GM19328 (cell line): ENCODE measurements at regions not wholly inside any gene's neighbourhood (a gene's known extent, or its start where the extent isn't known, plus 50 kb on each side); places are given as distances from the start of the nearest gene placed in this dataset.
A peak's percentile ranks its signal among the peaks of the same experiment; 100 is the strongest.

Experiments used
- ATAC-seq: cut with Tn5 transposase; IDR thresholded peaks from one replicate; pipeline ENCODE4 v1.9.1; 2021; ENCODE audit warnings: mild to moderate bottlenecking, moderate library complexity; ENCODE audit not compliant: unreplicated experiment

DNA sequence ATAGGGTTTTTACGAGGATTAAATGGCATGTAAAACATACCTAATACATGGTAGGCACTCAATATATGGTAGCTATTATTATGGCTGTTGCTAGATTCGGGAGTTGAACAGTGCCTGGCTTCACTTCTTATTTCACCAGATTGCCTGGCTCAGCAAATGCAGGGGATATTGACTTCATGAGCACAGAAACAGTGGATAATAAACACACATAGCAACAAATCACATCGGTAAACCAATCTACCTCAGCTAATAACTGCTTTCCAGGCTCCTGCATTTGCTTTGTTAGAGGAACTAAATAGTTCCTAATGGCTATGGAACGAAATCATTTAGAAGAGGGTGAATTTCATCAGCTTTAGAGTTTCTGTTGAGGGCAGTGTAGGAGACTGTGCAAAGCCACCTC lies 105.2 kb upstream of the TMCC3 start:
- no peak for ATAC-seq

- no peak for ATAC-seq
These were observed 104.3 kb upstream of the TMCC3 start for GRCh38 chr12:94754653-94755052.

DNA sequence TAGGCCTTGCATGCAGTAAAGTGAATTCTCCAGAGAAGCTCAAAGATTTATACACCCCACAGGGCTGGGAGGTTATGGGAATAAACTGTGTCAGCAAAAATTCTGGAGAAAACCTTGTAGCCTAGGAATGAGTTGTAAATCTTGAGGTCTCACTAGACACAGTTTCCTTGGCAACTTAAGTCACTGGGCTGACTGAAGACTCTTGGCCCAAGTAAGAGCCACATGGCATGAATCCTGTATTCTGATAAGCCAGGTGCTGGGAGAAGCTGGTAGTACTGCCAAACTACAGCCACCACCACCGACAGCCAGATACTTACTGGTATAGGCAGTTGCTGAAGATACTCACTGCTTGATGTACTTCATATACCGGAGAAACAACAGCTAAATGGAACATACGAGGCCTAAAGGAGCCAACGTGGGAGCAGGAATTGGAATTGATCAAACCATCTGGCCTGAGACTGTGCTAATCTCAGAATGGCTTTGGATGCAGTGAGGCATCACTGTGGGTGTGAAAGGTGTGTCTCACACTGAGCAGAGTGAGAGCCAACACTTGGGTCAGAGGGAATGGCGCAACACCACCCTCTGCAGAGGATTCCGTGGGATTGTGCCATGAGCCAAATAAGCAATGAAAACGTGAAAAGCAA lies 102.8 kb upstream of the TMCC3 start:
- ATAC-seq = no peak

GRCh38 chr12:94750864-94751263 lies 100.5 kb upstream of the TMCC3 start:
- no peak for ATAC-seq

DNA sequence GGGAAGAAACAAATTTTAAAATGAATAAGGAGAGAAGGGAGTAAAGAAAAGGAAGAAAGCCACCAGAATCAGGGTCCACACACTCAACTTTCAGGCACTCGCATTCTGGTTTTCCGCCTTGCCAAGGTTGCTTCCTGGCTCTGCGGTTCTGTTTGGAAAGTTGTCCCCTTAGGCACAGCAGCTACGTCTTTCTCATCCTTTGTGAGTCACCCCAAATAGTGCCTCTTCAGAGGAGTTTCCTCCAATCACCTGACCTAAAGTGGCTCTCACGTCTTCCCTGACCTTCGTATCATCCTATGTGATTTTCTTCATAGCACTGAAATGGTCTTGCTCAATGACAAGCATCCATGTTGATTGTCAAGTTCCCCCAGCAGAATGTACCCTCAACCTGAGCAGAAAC lies 99.5 kb upstream of the TMCC3 start:
- no peak for ATAC-seq

DNA sequence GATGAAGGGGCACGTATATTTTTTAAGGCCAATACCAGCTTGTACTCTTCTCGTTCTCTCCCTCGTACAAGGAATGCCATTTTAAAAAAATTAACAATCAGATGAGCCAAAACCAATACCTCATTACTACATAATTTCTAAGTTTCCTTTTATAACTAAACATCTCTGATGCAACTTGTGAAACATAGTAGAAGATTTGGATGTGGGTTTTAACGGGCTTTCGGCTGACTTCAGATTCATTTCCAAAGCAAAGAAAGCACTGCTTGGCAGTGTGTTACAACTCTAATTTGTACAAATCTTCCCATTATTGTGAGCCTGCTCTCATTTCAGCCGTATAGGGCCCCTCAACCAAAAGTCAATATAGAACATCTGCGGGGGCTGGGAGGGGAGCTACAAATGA lies 99.1 kb upstream of the TMCC3 start:
- no peak for ATAC-seq

DNA sequence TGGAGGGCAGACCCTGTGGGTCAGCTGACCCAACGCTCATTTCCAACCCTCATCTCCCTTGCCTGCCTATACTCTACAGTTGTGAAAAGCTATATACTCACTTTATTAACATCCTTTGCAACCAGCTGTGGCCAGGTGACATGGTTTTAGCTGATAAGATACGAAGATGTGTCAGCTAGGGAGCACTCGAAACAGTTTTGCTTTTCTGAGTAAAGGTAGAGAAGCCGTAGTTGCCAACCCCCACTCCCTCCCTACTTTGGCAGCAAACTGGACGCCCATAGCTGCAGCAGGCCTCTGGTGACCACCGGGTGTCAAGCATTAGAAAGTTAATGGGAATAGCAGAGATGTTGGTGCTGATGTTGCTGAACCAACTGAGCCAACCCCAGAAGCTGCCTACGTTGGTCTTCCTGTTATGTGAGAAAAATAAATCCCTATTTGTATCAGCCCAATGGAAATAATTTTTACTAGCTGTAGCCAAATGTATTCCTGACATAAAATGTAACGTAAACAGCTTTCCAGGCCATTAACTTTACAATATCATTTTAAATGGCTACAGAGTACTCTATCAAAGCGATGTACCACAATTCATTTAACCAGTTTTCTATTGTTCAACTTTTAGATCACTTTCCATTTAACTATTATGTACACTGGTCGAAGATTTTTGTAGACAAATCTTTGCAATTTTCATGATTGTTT lies 98.5 kb upstream of the TMCC3 start:
- ATAC-seq = no peak

- ATAC-seq = no peak
These were observed 95.2 kb upstream of the TMCC3 start for GRCh38 chr12:94745562-94745961.

DNA sequence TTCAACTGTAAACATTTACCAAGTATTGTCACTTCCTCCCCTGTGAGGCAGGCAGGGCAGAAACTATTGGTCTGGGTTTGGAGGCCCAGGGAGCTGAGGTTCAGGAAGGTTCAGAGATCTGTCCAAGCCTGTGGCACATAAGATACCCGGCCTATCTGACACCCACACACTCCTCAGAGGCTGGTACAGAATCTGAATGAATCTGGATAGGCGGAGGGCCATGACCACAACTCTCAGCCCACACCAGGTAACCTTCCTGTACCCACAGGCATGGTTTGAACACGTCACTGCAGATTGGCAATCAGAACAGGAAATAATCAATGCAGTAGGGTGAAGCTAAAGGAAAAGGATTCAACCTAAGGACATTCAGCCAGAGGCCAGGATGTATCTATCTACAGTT lies 92.8 kb upstream of the TMCC3 start:
- no peak for ATAC-seq

DNA sequence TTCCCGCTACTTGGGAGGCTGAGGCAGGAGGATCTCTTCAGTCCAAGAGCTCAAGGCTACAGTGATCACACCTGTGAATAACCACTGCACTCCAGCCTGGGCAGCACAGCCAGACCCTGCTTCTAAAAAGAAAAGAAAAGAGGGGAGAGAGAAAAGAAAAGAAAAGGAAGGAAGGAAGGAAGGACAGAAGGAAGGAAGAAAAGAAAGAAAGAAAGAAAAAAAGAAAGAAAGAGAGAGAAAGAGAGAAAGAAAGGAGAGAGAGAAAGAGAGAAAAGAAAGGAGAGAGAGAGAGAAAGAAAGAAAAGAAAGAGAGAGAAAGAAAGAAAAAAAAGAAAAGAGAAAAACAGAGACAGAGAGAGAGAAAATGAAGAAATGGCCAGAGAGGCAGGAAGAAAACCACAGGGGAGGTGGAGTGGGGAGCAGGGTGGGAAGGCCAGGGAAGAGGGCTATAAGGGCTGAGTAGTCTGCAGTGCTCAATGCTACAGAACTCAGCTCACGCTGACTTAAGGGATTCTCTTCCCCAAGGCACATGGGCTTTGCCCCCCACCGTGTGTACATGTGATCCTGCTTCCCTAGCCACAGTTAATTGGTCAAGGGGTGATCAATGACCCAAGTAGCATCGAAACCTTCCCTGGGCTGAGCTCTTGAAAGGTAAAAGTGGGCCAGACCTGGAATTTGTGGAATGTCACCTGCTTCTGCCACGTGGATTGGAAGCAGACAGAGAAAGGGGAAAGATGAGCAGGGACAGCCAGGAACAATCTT lies 90.4 kb upstream of the TMCC3 start:
- ATAC-seq = no peak

DNA sequence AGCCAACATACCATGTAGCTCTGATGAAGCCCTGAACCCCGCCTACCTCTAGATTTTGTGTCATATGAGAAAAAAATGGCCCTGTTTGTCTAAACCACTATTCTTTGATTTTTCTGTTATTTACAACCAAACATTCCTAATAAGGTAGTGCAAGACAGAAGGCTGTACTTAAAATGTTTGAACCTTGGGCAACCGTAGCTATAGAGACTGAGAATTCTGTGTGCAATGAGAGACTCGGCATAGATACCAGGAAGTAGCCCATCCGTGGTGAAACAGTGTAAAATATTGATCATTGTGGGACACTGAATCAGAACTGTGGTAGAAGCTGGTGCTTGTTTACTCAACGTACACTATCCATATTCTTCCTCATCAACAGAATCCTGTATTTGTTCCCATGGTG lies 86.5 kb upstream of the TMCC3 start:
- ATAC-seq = no peak

DNA sequence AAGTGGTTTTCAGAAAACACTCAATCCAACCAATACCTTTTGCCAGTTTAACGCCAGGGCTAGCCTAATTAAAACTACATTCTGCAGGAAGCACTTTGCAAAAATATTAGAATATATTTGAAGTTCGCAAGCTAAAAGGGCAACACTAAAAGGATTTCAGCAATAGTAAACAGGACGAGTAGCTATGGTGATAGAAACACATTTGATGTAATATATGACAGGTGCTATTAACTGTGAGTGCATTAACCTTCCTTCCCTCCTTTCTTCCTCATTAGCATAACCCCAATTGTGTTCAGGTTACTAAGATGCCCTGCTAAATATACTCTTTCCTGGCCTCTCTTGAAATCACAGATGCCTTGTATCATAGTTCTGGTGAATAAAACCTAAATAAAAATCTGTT lies 85.6 kb upstream of the TMCC3 start:
- no peak for ATAC-seq

DNA sequence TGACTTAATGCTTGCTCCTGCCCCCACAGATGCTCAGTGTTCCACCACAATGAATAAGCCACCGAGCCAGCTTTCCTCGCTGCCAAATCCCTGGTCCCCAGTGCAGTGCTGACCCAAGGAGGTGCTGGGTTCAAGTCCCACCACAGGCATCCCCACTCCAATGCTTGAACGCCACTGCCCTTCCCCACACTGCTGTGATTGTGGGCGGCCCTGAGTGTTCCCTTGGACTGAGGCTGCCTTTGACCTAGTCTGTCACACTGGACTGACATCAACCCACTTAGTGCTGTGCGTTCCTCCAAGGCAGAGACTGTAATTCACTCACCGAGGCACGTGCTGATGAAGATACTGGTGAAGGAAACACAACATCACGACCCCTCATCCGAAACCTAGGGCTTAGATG lies 83.4 kb upstream of the TMCC3 start:
- no peak for ATAC-seq

GRCh38 chr12:94732367-94732990 lies 82.1 kb upstream of the TMCC3 start:
- ATAC-seq = no peak

GRCh38 chr12:94731733-94732360 lies 81.5 kb upstream of the TMCC3 start:
- ATAC-seq = no peak

- ATAC-seq = no peak
These were observed 80.5 kb upstream of the TMCC3 start for GRCh38 chr12:94730847-94731246.

DNA sequence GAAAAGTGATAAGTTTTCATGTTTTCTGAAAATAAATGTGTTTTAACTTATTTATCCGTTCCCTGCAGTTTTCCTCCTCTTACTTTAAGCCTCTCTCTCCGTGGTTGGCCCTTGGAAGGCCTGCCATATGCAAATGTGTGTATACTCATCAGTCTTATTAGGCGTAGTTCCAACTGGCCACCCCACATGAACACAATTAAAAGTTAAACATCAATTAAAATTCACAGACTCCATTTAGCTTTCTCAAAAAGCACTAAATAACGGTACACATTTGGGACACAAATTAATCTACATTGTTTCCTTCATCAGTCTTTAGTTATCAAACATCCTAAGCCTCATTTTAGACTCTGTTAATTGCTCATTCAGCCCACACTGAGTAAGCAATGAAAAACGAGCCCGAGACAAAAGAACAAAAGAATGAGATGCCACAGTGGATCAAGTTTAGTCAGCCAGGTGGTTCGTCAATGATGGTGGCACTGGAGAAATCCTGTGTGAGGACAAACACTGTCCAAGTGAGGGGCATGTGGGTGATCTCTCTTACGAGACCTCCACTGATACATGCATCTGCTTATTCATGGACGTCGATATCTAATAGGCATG lies 76.0 kb upstream of the TMCC3 start:
- no peak for ATAC-seq

DNA sequence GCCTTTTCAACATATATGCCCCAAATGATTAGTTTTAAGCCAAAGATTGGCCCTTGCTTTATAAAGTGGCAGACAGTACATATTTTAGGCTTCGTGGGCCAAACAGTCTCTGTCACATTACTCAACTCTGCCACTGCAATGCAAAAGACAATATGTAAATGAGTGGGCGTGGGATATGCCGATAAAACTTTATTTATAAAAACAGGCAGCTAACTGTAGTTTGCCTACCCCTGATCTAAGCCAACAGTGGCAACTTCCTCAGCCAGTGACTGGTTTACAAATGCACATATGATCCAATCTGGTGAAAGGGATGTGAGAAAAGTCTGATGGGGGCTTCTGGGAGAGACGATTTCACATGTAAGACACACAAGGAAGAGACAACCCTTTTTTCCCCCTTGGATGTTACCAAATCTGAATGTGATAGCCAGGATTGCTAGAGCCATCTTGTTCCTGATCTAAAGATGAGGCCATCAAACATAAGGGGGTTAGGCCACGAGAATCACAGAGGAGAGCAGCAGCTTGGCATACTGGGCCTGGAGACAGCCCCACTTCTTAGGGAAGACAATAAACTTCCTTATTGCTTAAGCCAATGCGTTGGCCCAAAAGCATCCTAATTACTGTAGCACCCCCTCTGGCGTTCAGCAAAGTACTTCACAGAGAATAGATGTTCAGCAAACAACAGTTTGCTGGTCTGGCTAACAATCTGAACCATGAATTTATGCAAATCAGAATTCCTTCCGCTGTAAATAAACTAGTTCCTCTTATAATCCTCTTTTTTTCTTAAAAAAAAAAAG lies 75.2 kb upstream of the TMCC3 start:
- no peak for ATAC-seq

DNA sequence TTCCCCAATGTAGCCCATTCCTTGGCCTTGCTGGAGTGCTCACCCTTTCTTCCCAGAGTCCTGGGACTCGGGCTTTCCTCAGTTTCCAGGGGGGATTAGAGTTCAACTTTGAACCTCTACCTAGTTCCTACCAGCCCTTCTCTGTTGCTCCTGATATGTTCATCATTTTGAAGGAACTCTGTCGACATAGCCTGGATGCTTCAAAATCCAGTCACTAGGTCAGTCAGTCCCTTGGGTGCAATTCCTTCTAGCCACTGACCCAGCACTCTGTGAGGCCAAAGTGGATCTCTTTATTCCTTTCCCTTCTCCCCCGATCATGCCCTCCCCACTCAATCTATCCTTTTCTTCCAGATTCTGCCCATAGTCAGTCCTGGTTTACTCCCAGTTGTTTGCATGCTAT lies 72.3 kb upstream of the TMCC3 start:
- ATAC-seq = no peak

DNA sequence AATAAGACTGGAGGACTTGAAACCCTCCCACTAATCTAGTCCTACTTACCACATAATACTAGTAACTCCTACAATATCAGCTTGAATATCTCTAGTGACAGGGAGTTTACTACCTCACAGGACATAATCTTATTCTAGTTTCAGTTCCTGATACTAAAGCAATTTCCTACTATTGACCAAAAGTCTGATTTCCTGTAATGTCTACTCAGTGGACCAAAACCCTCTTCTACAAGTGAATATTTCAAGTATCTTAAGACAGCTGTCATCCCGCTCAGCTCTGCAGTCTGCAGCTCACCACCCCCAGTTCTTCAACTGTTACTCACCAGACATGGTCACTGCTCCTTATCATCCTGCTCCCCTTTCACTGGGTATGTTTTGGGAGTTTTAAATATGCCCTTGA lies 70.8 kb upstream of the TMCC3 start:
- peak; percentile 78 for ATAC-seq
